H9 (cell line): ENCODE measurements at regions not wholly inside any gene's neighbourhood (a gene's known extent, or its start where the extent isn't known, plus 50 kb on each side); places are given as distances from the start of the nearest gene placed in this dataset.
A peak's percentile ranks its signal among the peaks of the same experiment; 100 is the strongest.

Source experiments
- DNase-seq: peaks from one replicate; pipeline ENCODE4 v3.0.0-alpha.2; 2017
- H2AFZ ChIP-seq: one replicate; pipeline ENCODE4 v1.6.1; 2013; ENCODE audit warnings: mild to moderate bottlenecking, low read length, control low read depth, moderate library complexity
- H2AK5ac ChIP-seq: 2 replicates; pipeline ENCODE4 v1.6.1; 2013; ENCODE audit warnings: low read length, control low read depth, mixed read lengths; ENCODE audit not compliant: insufficient read length
- H2BK120ac ChIP-seq: one replicate; pipeline ENCODE4 v1.6.1; 2013; ENCODE audit warnings: low read depth, mild to moderate bottlenecking, low read length, control low read depth, inconsistent platforms; ENCODE audit not compliant: poor library complexity, severe bottlenecking
- H2BK12ac ChIP-seq: 2 replicates; pipeline ENCODE4 v1.6.1; 2013; ENCODE audit warnings: low read length, control low read depth, mixed read lengths, low read depth; ENCODE audit not compliant: insufficient read length
- H2BK15ac ChIP-seq: 2 replicates; pipeline ENCODE4 v1.6.1; 2013; ENCODE audit warnings: low read depth, low read length, control low read depth
- H2BK20ac ChIP-seq: one replicate; pipeline ENCODE4 v1.6.1; 2013; ENCODE audit warnings: low read depth, mild to moderate bottlenecking, low read length, control low read depth, inconsistent platforms; ENCODE audit not compliant: poor library complexity, severe bottlenecking
- H2BK5ac ChIP-seq: 2 replicates; pipeline ENCODE4 v1.6.1; 2013; ENCODE audit warnings: low read length, control low read depth, mixed read lengths; ENCODE audit not compliant: insufficient read length
- H3K14ac ChIP-seq: 2 replicates; pipeline ENCODE4 v1.6.1; 2013; ENCODE audit warnings: low read length, control low read depth; ENCODE audit not compliant: insufficient read depth
- H3K18ac ChIP-seq: 2 replicates; pipeline ENCODE4 v1.6.1; 2013; ENCODE audit warnings: low read depth, mild to moderate bottlenecking, mixed read lengths, low read length, control low read depth; ENCODE audit not compliant: insufficient read length
- H3K23ac ChIP-seq: 2 replicates; pipeline ENCODE4 v1.6.1; 2013; ENCODE audit warnings: low read length, control low read depth, mixed read lengths, low read depth; ENCODE audit not compliant: insufficient read length
- H3K23me2 ChIP-seq: 2 replicates; pipeline ENCODE4 v1.6.1; 2013; ENCODE audit warnings: low read depth, mild to moderate bottlenecking, mixed read lengths, low read length, control low read depth; ENCODE audit not compliant: insufficient read length, poor library complexity, severe bottlenecking
- H3K27ac ChIP-seq: 2 replicates; pipeline ENCODE4 v1.5.1; 2013; ENCODE audit warnings: low read length, control low read depth, mixed read lengths, low read depth; ENCODE audit not compliant: insufficient read length
- H3K27me3 ChIP-seq: 2 replicates; pipeline ENCODE4 v1.6.1; 2013; ENCODE audit warnings: low read length, control low read depth, inconsistent platforms; ENCODE audit not compliant: insufficient read depth
- H3K4ac ChIP-seq: 2 replicates; pipeline ENCODE4 v1.6.1; 2013; ENCODE audit warnings: low read depth, mild to moderate bottlenecking, control low read depth, inconsistent platforms, low read length, moderate library complexity
- H3K4me1 ChIP-seq: 2 replicates; pipeline ENCODE4 v1.6.1; 2013; ENCODE audit warnings: low read length, control low read depth, inconsistent platforms; ENCODE audit not compliant: insufficient read depth
- H3K4me2 ChIP-seq: 2 replicates; pipeline ENCODE4 v1.6.1; 2013; ENCODE audit warnings: low read length, control low read depth, mixed read lengths; ENCODE audit not compliant: insufficient read length, insufficient read depth
- H3K56ac ChIP-seq: 2 replicates; pipeline ENCODE4 v1.6.1; 2013; ENCODE audit warnings: low read depth, mild to moderate bottlenecking, mixed read lengths, low read length, control low read depth; ENCODE audit not compliant: insufficient read length
- H3K79me1 ChIP-seq: 2 replicates; pipeline ENCODE4 v1.6.1; 2013; ENCODE audit warnings: low read depth, mild to moderate bottlenecking, moderate library complexity, low read length, control low read depth, inconsistent platforms; ENCODE audit not compliant: insufficient read depth, poor library complexity, severe bottlenecking
- H3K79me2 ChIP-seq: 2 replicates; pipeline ENCODE4 v1.6.1; 2013; ENCODE audit warnings: low read length, control low read depth, inconsistent platforms; ENCODE audit not compliant: insufficient read depth
- H3K9ac ChIP-seq: 2 replicates; pipeline ENCODE4 v1.6.1; 2013; ENCODE audit warnings: low read length, control low read depth, mixed read lengths; ENCODE audit not compliant: insufficient read length; ENCODE audit errors: extremely low read depth
- H3K9me3 ChIP-seq: one replicate; pipeline ENCODE4 v1.6.1; 2013; ENCODE audit warnings: low read depth, low read length, inconsistent platforms; ENCODE audit not compliant: control insufficient read depth
- H3T11ph ChIP-seq: one replicate; pipeline ENCODE4 v1.6.1; 2013; ENCODE audit warnings: mild to moderate bottlenecking, low read length, control low read depth, inconsistent platforms
- H4K20me1 ChIP-seq: one replicate; pipeline ENCODE4 v1.6.1; 2013; ENCODE audit not compliant: control insufficient read depth, insufficient read length, insufficient read depth
- H4K5ac ChIP-seq: 2 replicates; pipeline ENCODE4 v1.6.1; 2013; ENCODE audit warnings: low read depth, mild to moderate bottlenecking, mixed read lengths, low read length, control low read depth; ENCODE audit not compliant: insufficient read length
- H4K8ac ChIP-seq: replicated peaks from 2 replicates; pipeline ENCODE4 v1.6.1; 2013; ENCODE audit warnings: low read length, control low read depth, mixed read lengths, low read depth; ENCODE audit not compliant: insufficient read length
- H4K91ac ChIP-seq: 2 replicates; pipeline ENCODE4 v1.6.1; 2013; ENCODE audit warnings: low read depth, mild to moderate bottlenecking, moderate library complexity, mixed read lengths, low read length, control low read depth; ENCODE audit not compliant: insufficient read length
- H3K27ac Mint-ChIP-seq, 3 experiments: 2 replicates in 2 of 3; 3 replicates in 1 of 3; pipeline ENCODE4 v1.8.0; 2020 to 2021; ENCODE audit warnings: mixed read lengths in 3 of 3, mild to moderate bottlenecking in 1 of 3, moderate library complexity in 1 of 3
- H3K27me3 Mint-ChIP-seq: 2 replicates; pipeline ENCODE4 v1.8.0; 2021; ENCODE audit warnings: low read depth, mild to moderate bottlenecking, moderate library complexity, mixed read lengths
- H3K36me3 Mint-ChIP-seq, 3 experiments: 2 replicates in 2 of 3; 3 replicates in 1 of 3; pipeline ENCODE4 v1.8.0; 2020 to 2021; ENCODE audit warnings: low read depth in 3 of 3, mixed read lengths in 3 of 3; ENCODE audit not compliant: insufficient read depth in 1 of 3
- H3K4me1 Mint-ChIP-seq, 2 experiments: 2 replicates each; pipeline ENCODE4 v1.8.0; 2020; ENCODE audit warnings: mixed read lengths in 2 of 2
- H3K4me3 Mint-ChIP-seq, 2 experiments: 2 replicates in 1 of 2; 3 replicates in 1 of 2; pipeline ENCODE4 v1.8.0; 2020 to 2021; ENCODE audit warnings: mild to moderate bottlenecking in 2 of 2, mixed read lengths in 2 of 2, moderate library complexity in 1 of 2
- H3K9me3 Mint-ChIP-seq, 2 experiments: 2 replicates in 1 of 2; 3 replicates in 1 of 2; pipeline ENCODE4 v1.8.0; 2020; ENCODE audit warnings: mild to moderate bottlenecking in 2 of 2, mixed read lengths in 2 of 2, moderate library complexity in 1 of 2
- WGBS: extraction: QIAGEN DNeasy Blood & Tissue Kit; methylation state at CpG from one replicate; pipeline ENCODE4 v1.1.7; 2013; ENCODE audit warnings: missing lambda C conversion rate, low lambda C conversion rate, mixed read lengths; ENCODE audit not compliant: insufficient read length; ENCODE audit errors: extremely low coverage; 5-methylcytosine and 5-hydroxymethylcytosine counted together
- TF ChIP-seq, protein P1 (sequence below): fragments of 200-600 bp; sonication (generic); conservative IDR thresholded peaks from 3 replicates; pipeline ENCODE4 v1.8.0; 2021; ENCODE audit warnings: antibody characterized with exemption, mild to moderate bottlenecking

DNA sequence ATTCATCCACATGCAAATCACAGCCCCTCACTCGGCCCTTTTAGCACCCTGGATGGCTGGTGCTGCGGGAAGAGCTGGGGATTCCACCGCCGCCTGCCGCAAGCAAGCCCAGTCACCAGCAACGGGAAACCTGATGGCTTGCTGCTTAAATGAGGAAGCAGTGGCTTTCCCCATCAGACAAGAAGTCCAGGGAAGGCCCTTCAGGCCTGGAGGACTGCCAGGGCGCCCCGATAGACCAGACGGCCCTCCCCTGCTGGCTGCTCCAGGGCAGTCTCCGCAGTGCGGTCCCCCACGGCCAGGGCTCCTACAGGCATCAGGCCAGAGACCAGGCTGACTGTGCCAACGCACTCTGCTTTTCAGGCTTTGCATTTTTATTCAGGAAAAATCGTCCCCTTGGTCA, 439.1 kb downstream of the EIPR1 start:
- no peak overlapping the region for H2BK5ac ChIP-seq
- H3K4me2 ChIP-seq, result no peak overlapping the region
- H2BK12ac ChIP-seq, result no peak overlapping the region
- no peaks in the 10 kb centered on the region for H3K23me2 ChIP-seq
- no peaks in the 10 kb centered on the region for H3K9me3 ChIP-seq
- H2BK15ac ChIP-seq, result no peak overlapping the region
- peaks cover 3% of the 10 kb centered on the region; the same call in 1 of the 2 replicates for H3K27me3 Mint-ChIP-seq
- no peaks in the 10 kb centered on the region for H3K27me3 ChIP-seq
- peak overlapping the region in 1 of 3 experiments; percentile 43; a peak in 1 of 7 replicates for H3K27ac Mint-ChIP-seq
- peaks cover 6 to 7% of the 10 kb centered on the region in 2 experiments for H3K4me1 Mint-ChIP-seq
- no peaks in the 10 kb centered on the region for H3K4me1 ChIP-seq
- H3K14ac ChIP-seq, result no peak overlapping the region
- no peak overlapping the region for H3K56ac ChIP-seq
- H2BK120ac ChIP-seq, result no peak overlapping the region
- H3K4ac ChIP-seq, result no peak overlapping the region
- no peak overlapping the region for H3K23ac ChIP-seq
- no peak overlapping the region for H3K18ac ChIP-seq
- no peak for DNase-seq
- no peak overlapping the region for H4K5ac ChIP-seq
- no peak overlapping the region for H3K4me3 Mint-ChIP-seq
- H4K8ac ChIP-seq, result no peak overlapping the region
- no peak overlapping the region for H2AFZ ChIP-seq
- H3K9me3 Mint-ChIP-seq, result peaks cover 11 to 13% of the 10 kb centered on the region in 2 experiments; a peak in 4 of 5 replicates
- H3K9ac ChIP-seq, result no peak overlapping the region
- no peak overlapping the region for H2AK5ac ChIP-seq
- H3K79me2 ChIP-seq, result no peaks in the 10 kb centered on the region
- H3K27ac ChIP-seq, result no peak overlapping the region
- TF ChIP-seq, protein P1, sequence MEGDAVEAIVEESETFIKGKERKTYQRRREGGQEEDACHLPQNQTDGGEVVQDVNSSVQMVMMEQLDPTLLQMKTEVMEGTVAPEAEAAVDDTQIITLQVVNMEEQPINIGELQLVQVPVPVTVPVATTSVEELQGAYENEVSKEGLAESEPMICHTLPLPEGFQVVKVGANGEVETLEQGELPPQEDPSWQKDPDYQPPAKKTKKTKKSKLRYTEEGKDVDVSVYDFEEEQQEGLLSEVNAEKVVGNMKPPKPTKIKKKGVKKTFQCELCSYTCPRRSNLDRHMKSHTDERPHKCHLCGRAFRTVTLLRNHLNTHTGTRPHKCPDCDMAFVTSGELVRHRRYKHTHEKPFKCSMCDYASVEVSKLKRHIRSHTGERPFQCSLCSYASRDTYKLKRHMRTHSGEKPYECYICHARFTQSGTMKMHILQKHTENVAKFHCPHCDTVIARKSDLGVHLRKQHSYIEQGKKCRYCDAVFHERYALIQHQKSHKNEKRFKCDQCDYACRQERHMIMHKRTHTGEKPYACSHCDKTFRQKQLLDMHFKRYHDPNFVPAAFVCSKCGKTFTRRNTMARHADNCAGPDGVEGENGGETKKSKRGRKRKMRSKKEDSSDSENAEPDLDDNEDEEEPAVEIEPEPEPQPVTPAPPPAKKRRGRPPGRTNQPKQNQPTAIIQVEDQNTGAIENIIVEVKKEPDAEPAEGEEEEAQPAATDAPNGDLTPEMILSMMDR, result no peak
- no peak overlapping the region for H2BK20ac ChIP-seq
- H4K20me1 ChIP-seq, result no peaks in the 10 kb centered on the region
- peaks cover 0 to 13% (median 11%) of the 10 kb centered on the region in 3 experiments; a peak in 5 of 7 replicates for H3K36me3 Mint-ChIP-seq
- no CpG with 5 or more reads among the region's 14 CpGs for WGBS
- no peak overlapping the region for H3T11ph ChIP-seq
- no peaks in the 10 kb centered on the region for H3K79me1 ChIP-seq
- H4K91ac ChIP-seq, result no peak overlapping the region
